ENCODE measurements at regions not wholly inside any gene's neighbourhood (a gene's known extent, or its start where the extent isn't known, plus 50 kb on each side); places are given as distances from the start of the nearest gene placed in this dataset.

- Histone ChIP-seq H3K9me3 (no peaks in the 10 kb centered on the region), H3K27me3 (ENCODE audit: low read depth) (no peaks in the 10 kb centered on the region), H3K4me3 (no peak overlapping the region), H3K4me1 (no peaks in the 10 kb centered on the region), H3K36me3 (replicated peaks) (no peaks in the 10 kb centered on the region)
- DNase-seq (ENCODE audit: low spot score in 2 of 2): no peak
- in situ Hi-C loops (cut with MboI; ENCODE audit: low sequenced_read_pairs): no loop called here
Measured at GRCh38 chr5:74430631-74431289, 209.8 kb downstream of the ENC1 start.

- DNase-seq (ENCODE audit: low spot score in 2 of 2): no peak
- no peak overlapping the region for H3K4me3 ChIP-seq
- H3K27me3 ChIP-seq (ENCODE audit: low read depth): no peaks in the 10 kb centered on the region
- in situ Hi-C loops (cut with MboI; ENCODE audit: low sequenced_read_pairs): no loop called here
- H3K9me3 ChIP-seq: no peaks in the 10 kb centered on the region
- no peaks in the 10 kb centered on the region for H3K36me3 ChIP-seq (replicated peaks)
- H3K4me1 ChIP-seq: no peaks in the 10 kb centered on the region
Measured at GRCh38 chr5:74429495-74429894, 211.0 kb downstream of the ENC1 start.

GRCh38 chr5:74428876-74429275 lies 211.7 kb downstream of the ENC1 start:
- in situ Hi-C loops (cut with MboI; ENCODE audit: low sequenced_read_pairs): no loop called here
- H3K9me3 ChIP-seq: no peaks in the 10 kb centered on the region
- no peaks in the 10 kb centered on the region for H3K36me3 ChIP-seq (replicated peaks)
- no peak for DNase-seq (ENCODE audit: low spot score in 2 of 2)
- no peaks in the 10 kb centered on the region for H3K4me1 ChIP-seq
- no peak overlapping the region for H3K4me3 ChIP-seq
- no peaks in the 10 kb centered on the region for H3K27me3 ChIP-seq (ENCODE audit: low read depth)

GRCh38 chr5:74428275-74428674 lies 212.3 kb downstream of the ENC1 start:
- no peak for DNase-seq (ENCODE audit: low spot score in 2 of 2)
- H3K4me1 ChIP-seq: no peaks in the 10 kb centered on the region
- H3K27me3 ChIP-seq (ENCODE audit: low read depth): no peaks in the 10 kb centered on the region
- H3K9me3 ChIP-seq: no peaks in the 10 kb centered on the region
- no peak overlapping the region for H3K4me3 ChIP-seq
- H3K36me3 ChIP-seq (replicated peaks): no peaks in the 10 kb centered on the region
- in situ Hi-C loops (cut with MboI; ENCODE audit: low sequenced_read_pairs): no loop called here

GRCh38 chr5:74426506-74426905 lies 214.0 kb downstream of the ENC1 start:
- DNase-seq (ENCODE audit: low spot score in 2 of 2): no peak
- Histone ChIP-seq H3K4me1 (no peaks in the 10 kb centered on the region), H3K9me3 (no peaks in the 10 kb centered on the region), H3K36me3 (replicated peaks) (no peaks in the 10 kb centered on the region), H3K27me3 (ENCODE audit: low read depth) (no peaks in the 10 kb centered on the region; the same call in 1 of the 2 replicates), H3K4me3 (no peak overlapping the region)
- in situ Hi-C loops (cut with MboI; ENCODE audit: low sequenced_read_pairs): no loop called here

- Histone ChIP-seq H3K27me3 (ENCODE audit: low read depth) (no peaks in the 10 kb centered on the region; the same call in 1 of the 2 replicates), H3K4me3 (no peak overlapping the region), H3K36me3 (replicated peaks) (no peaks in the 10 kb centered on the region), H3K4me1 (no peaks in the 10 kb centered on the region), H3K9me3 (no peaks in the 10 kb centered on the region)
- in situ Hi-C loops (cut with MboI; ENCODE audit: low sequenced_read_pairs): no loop called here
- DNase-seq (ENCODE audit: low spot score in 2 of 2): no peak
Measured at GRCh38 chr5:74424162-74424868, 216.2 kb downstream of the ENC1 start.

- Histone ChIP-seq H3K36me3 (replicated peaks) (no peaks in the 10 kb centered on the region), H3K4me1 (no peaks in the 10 kb centered on the region), H3K9me3 (no peaks in the 10 kb centered on the region), H3K27me3 (ENCODE audit: low read depth) (no peaks in the 10 kb centered on the region; the same call in 1 of the 2 replicates), H3K4me3 (no peak overlapping the region)
- in situ Hi-C loops (cut with MboI; ENCODE audit: low sequenced_read_pairs): no loop called here
- DNase-seq (ENCODE audit: low spot score in 2 of 2): no peak
Measured at GRCh38 chr5:74423383-74423782, 217.1 kb downstream of the ENC1 start.

GRCh38 chr5:74422671-74423070 lies 217.9 kb downstream of the ENC1 start:
- no peak for DNase-seq (ENCODE audit: low spot score in 2 of 2)
- Histone ChIP-seq H3K27me3 (ENCODE audit: low read depth) (no peaks in the 10 kb centered on the region; the same call in 1 of the 2 replicates), H3K4me1 (no peaks in the 10 kb centered on the region), H3K9me3 (no peaks in the 10 kb centered on the region), H3K4me3 (no peak overlapping the region), H3K36me3 (replicated peaks) (no peaks in the 10 kb centered on the region)
- in situ Hi-C loops (cut with MboI; ENCODE audit: low sequenced_read_pairs): no loop called here

- Histone ChIP-seq H3K4me3 (no peak overlapping the region), H3K9me3 (no peaks in the 10 kb centered on the region), H3K36me3 (replicated peaks) (no peaks in the 10 kb centered on the region), H3K27me3 (ENCODE audit: low read depth) (no peaks in the 10 kb centered on the region; the same call in 1 of the 2 replicates), H3K4me1 (no peaks in the 10 kb centered on the region)
- no peak for DNase-seq (ENCODE audit: low spot score in 2 of 2)
- in situ Hi-C loops (cut with MboI; ENCODE audit: low sequenced_read_pairs): no loop called here
Measured at GRCh38 chr5:74422030-74422429, 218.5 kb downstream of the ENC1 start.

- in situ Hi-C loops (cut with MboI; ENCODE audit: low sequenced_read_pairs): no loop called here
- H3K27me3 ChIP-seq (ENCODE audit: low read depth): no peaks in the 10 kb centered on the region; the same call in 1 of the 2 replicates
- H3K9me3 ChIP-seq: no peaks in the 10 kb centered on the region
- no peaks in the 10 kb centered on the region for H3K4me1 ChIP-seq
- no peak overlapping the region for H3K4me3 ChIP-seq
- no peaks in the 10 kb centered on the region for H3K36me3 ChIP-seq (replicated peaks)
- DNase-seq (ENCODE audit: low spot score in 2 of 2): no peak
Measured at GRCh38 chr5:74421377-74421776, 219.2 kb downstream of the ENC1 start.

GRCh38 chr5:74420947-74421346 lies 219.6 kb downstream of the ENC1 start:
- in situ Hi-C loops (cut with MboI; ENCODE audit: low sequenced_read_pairs): no loop called here
- Histone ChIP-seq H3K4me3 (no peak overlapping the region), H3K9me3 (no peaks in the 10 kb centered on the region), H3K36me3 (replicated peaks) (no peaks in the 10 kb centered on the region), H3K4me1 (no peaks in the 10 kb centered on the region), H3K27me3 (ENCODE audit: low read depth) (no peaks in the 10 kb centered on the region; the same call in 1 of the 2 replicates)
- DNase-seq (ENCODE audit: low spot score in 2 of 2): no peak

- Histone ChIP-seq H3K27me3 (ENCODE audit: low read depth) (no peaks in the 10 kb centered on the region; the same call in 1 of the 2 replicates), H3K36me3 (replicated peaks) (no peaks in the 10 kb centered on the region), H3K4me3 (no peak overlapping the region), H3K4me1 (no peaks in the 10 kb centered on the region), H3K9me3 (no peaks in the 10 kb centered on the region)
- no peak for DNase-seq (ENCODE audit: low spot score in 2 of 2)
- in situ Hi-C loops (cut with MboI; ENCODE audit: low sequenced_read_pairs): no loop called here
Measured at GRCh38 chr5:74420220-74420619, 220.3 kb downstream of the ENC1 start.

GRCh38 chr5:74419468-74419867 lies 221.1 kb downstream of the ENC1 start:
- H3K27me3 ChIP-seq (ENCODE audit: low read depth): no peaks in the 10 kb centered on the region; the same call in 1 of the 2 replicates
- no peak overlapping the region for H3K4me3 ChIP-seq
- in situ Hi-C loops (cut with MboI; ENCODE audit: low sequenced_read_pairs): no loop called here
- no peak for DNase-seq (ENCODE audit: low spot score in 2 of 2)
- no peaks in the 10 kb centered on the region for H3K4me1 ChIP-seq
- no peaks in the 10 kb centered on the region for H3K36me3 ChIP-seq (replicated peaks)
- no peaks in the 10 kb centered on the region for H3K9me3 ChIP-seq

- Histone ChIP-seq H3K4me3 (no peak overlapping the region), H3K4me1 (no peaks in the 10 kb centered on the region)
- in situ Hi-C loops (cut with MboI; ENCODE audit: low sequenced_read_pairs): no loop called here
Measured at GRCh38 chr5:74418709-74419108, 221.8 kb downstream of the ENC1 start.

More at GRCh38 chr5:74418709-74419108, 221.8 kb downstream of the ENC1 start:
- DNase-seq (ENCODE audit: low spot score in 2 of 2): no peak
- Histone ChIP-seq H3K27me3 (ENCODE audit: low read depth) (no peaks in the 10 kb centered on the region; the same call in 1 of the 2 replicates), H3K36me3 (replicated peaks) (no peaks in the 10 kb centered on the region), H3K9me3 (no peaks in the 10 kb centered on the region)
